SK-N-SH (cell line): ENCODE measurements at regions not wholly inside any gene's neighbourhood (a gene's known extent, or its start where the extent isn't known, plus 50 kb on each side); places are given as distances from the start of the nearest gene placed in this dataset.

Experiments used
- CTCF ChIA-PET: fragments of 300-600, 350-600 bp; formaldehyde crosslinking; extraction: SDS; loops from one replicate; lab custom pipeline; 2021; lab: Yijun Ruan, JAX
- POLR2A ChIA-PET: fragments of 350-600 bp; sonication (Branson Sonifier 250); formaldehyde crosslinking; extraction: SDS; loops from one replicate; lab custom pipeline; 2020; ENCODE audit warnings: antibody characterized with exemption, inconsistent platforms; lab: Yijun Ruan, JAX
- DNase-seq: peaks from one replicate; pipeline ENCODE4 v3.0.0; 2012
- H2AFZ ChIP-seq: fragments of 200-600 bp; sonication (generic); 2 replicates; pipeline ENCODE4 v1.8.1; 2016; ENCODE audit warnings: antibody characterized with exemption, mild to moderate bottlenecking, low read depth
- H3F3A ChIP-seq: fragments of 200-600 bp; sonication (generic); replicated peaks from 2 replicates; pipeline ENCODE3; 2016; ENCODE audit warnings: antibody characterized with exemption, mild to moderate bottlenecking; ENCODE audit not compliant: insufficient read depth
- H3K27ac ChIP-seq, 2 experiments: fragments of 200-500 bp in 1 of 2; fragments of 200-600 bp in 1 of 2; sonication (Bioruptor generic) in 1 of 2; sonication (generic), shearing (Covaris generic) in 1 of 2; 2 replicates each; pipeline versions ENCODE4 v1.5.1 to v1.6.1; 2014 to 2016; ENCODE audit warnings: low read depth in 2 of 2, inconsistent platforms in 1 of 2, low read length in 1 of 2, mild to moderate bottlenecking in 1 of 2, mixed read lengths in 1 of 2
- H3K27me3 ChIP-seq: fragments of 200-600 bp; sonication (generic), shearing (Covaris generic); 2 replicates; pipeline ENCODE4 v1.6.1; 2016; ENCODE audit warnings: mixed run types; ENCODE audit not compliant: insufficient read depth
- H3K36me3 ChIP-seq, 2 experiments: fragments of 200-500 bp in 1 of 2; fragments of 200-600 bp in 1 of 2; sonication (Bioruptor generic) in 1 of 2; sonication (generic) in 1 of 2; replicated peaks in 1 of 2; 2 replicates each; pipeline versions ENCODE3 to v1.5.1; 2014 to 2016; ENCODE audit warnings: low read length in 1 of 2, mild to moderate bottlenecking in 1 of 2; ENCODE audit not compliant: insufficient read depth in 2 of 2, control insufficient read depth in 1 of 2
- H3K4me1 ChIP-seq, 2 experiments: fragments of 200-500 bp in 1 of 2; fragments of 200-600 bp in 1 of 2; sonication (Bioruptor generic) in 1 of 2; sonication (generic), shearing (Covaris generic) in 1 of 2; 2 replicates each; pipeline versions ENCODE4 v1.5.1 to v1.6.1; 2014 to 2016; ENCODE audit warnings: low read depth in 1 of 2, low read length in 1 of 2, mixed run types in 1 of 2; ENCODE audit not compliant: insufficient read depth in 2 of 2, control insufficient read depth in 1 of 2
- H3K4me2 ChIP-seq: fragments of 200-600 bp; sonication (generic), shearing (Covaris generic); 2 replicates; pipeline ENCODE4 v1.6.1; 2017; ENCODE audit warnings: mixed run types
- H3K4me3 ChIP-seq, 2 experiments: fragments of 200-500 bp in 1 of 2; fragments of 200-600 bp in 1 of 2; sonication (Bioruptor generic) in 1 of 2; sonication (generic), shearing (Covaris generic) in 1 of 2; 2 replicates each; pipeline versions ENCODE4 v1.5.1 to v1.8.1; 2014 to 2016; ENCODE audit warnings: low read depth in 2 of 2, inconsistent platforms in 1 of 2, low read length in 1 of 2, mild to moderate bottlenecking in 1 of 2, mixed read lengths in 1 of 2, moderate library complexity in 1 of 2
- H3K79me2 ChIP-seq: fragments of 200-600 bp; sonication (generic); 2 replicates; pipeline ENCODE4 v1.8.1; 2017; ENCODE audit warnings: mild to moderate bottlenecking; ENCODE audit not compliant: insufficient read depth
- H3K9ac ChIP-seq: fragments of 200-600 bp; sonication (generic); 2 replicates; pipeline ENCODE4 v1.6.1; 2017; ENCODE audit warnings: mixed run types
- H3K9me2 ChIP-seq: fragments of 200-600 bp; sonication (generic); 2 replicates; pipeline ENCODE4 v1.6.1; 2017; ENCODE audit warnings: mixed run types
- H3K9me3 ChIP-seq: fragments of 200-600 bp; sonication (generic); 2 replicates; pipeline ENCODE4 v1.6.1; 2017; ENCODE audit warnings: mixed run types, mild to moderate bottlenecking, moderate library complexity
- H4K20me1 ChIP-seq: fragments of 200-600 bp; sonication (generic); 2 replicates; pipeline ENCODE4 v1.6.1; 2017; ENCODE audit warnings: mild to moderate bottlenecking, mixed run types; ENCODE audit not compliant: insufficient read depth
- CTCF ChIP-seq: fragments of 200-600 bp; sonication (generic); IDR thresholded peaks from 2 replicates; pipeline ENCODE4 v1.6.1; 2017; ENCODE audit warnings: antibody characterized with exemption, mild to moderate bottlenecking, moderate library complexity
- ELF1 ChIP-seq: IDR thresholded peaks from 2 replicates; pipeline ENCODE4 v1.4.0; 2012
- EP300 ChIP-seq, 2 experiments: IDR thresholded peaks; 2 replicates each; pipeline versions ENCODE4 v1.4.0 to v1.6.1; 2012; ENCODE audit warnings: borderline replicate concordance in 1 of 2, low read depth in 1 of 2, low read length in 1 of 2
- FOSL2 ChIP-seq: IDR thresholded peaks from 2 replicates; pipeline ENCODE4 v1.4.0; 2012; ENCODE audit warnings: low read depth, mild to moderate bottlenecking, moderate library complexity, borderline replicate concordance
- FOXJ3 ChIP-seq: sonication (generic); formaldehyde crosslinking; IDR thresholded peaks from 2 replicates; pipeline ENCODE4 v1.5.1; 2020; ENCODE audit warnings: mild to moderate bottlenecking, missing genetic modification reagents
- FOXM1 ChIP-seq: IDR thresholded peaks from 2 replicates; pipeline ENCODE4 v1.4.0; 2012; ENCODE audit warnings: low read depth, mild to moderate bottlenecking
- GATA2 ChIP-seq: sonication (generic); formaldehyde crosslinking; IDR thresholded peaks from 2 replicates; pipeline ENCODE4 v1.5.0; 2020; ENCODE audit warnings: mild to moderate bottlenecking, missing genetic modification reagents
- MEF2A ChIP-seq: IDR thresholded peaks from 2 replicates; pipeline ENCODE4 v1.4.0; 2012; ENCODE audit warnings: low read depth, borderline replicate concordance
- MXI1 ChIP-seq: IDR thresholded peaks from 2 replicates; pipeline ENCODE4 v1.6.1; 2012; ENCODE audit warnings: mild to moderate bottlenecking, low read depth, low read length, improper control_type of control experiment
- RAD21 ChIP-seq: IDR thresholded peaks from 2 replicates; pipeline ENCODE4 v1.6.1; 2012; ENCODE audit warnings: mild to moderate bottlenecking, low read length
- RCOR1 ChIP-seq: fragments of 150-350 bp; IDR thresholded peaks from 2 replicates; pipeline ENCODE4 v1.6.1; 2017; ENCODE audit warnings: antibody characterized with exemption, low read length
- RXRA ChIP-seq: IDR thresholded peaks from 2 replicates; pipeline ENCODE4 v1.4.0; 2012; ENCODE audit warnings: low read depth, mild to moderate bottlenecking, borderline replicate concordance
- SIN3A ChIP-seq: IDR thresholded peaks from 2 replicates; pipeline ENCODE4 v1.6.1; 2012; ENCODE audit warnings: low read depth, mild to moderate bottlenecking, low read length, moderate library complexity, borderline replicate concordance
- SMC3 ChIP-seq: IDR thresholded peaks from 2 replicates; pipeline ENCODE4 v1.6.1; 2012; ENCODE audit warnings: low read depth, low read length, improper control_type of control experiment
- USF1 ChIP-seq: IDR thresholded peaks from 2 replicates; pipeline ENCODE4 v1.4.0; 2012; ENCODE audit warnings: low read depth, borderline replicate concordance
- YY1 ChIP-seq: IDR thresholded peaks from 2 replicates; pipeline ENCODE4 v1.4.0; 2012; ENCODE audit warnings: low read depth, mild to moderate bottlenecking
- WGBS: methylation state at CpG from one replicate; pipeline ENCODE4 v1.1.6; 2017; ENCODE audit warnings: low lambda C conversion rate; 5-methylcytosine and 5-hydroxymethylcytosine counted together
- TF ChIP-seq, protein P1 (sequence below): IDR thresholded peaks from 2 replicates; pipeline ENCODE4 v1.4.0; 2012; ENCODE audit warnings: low read depth
- TF ChIP-seq, protein P2 (sequence below): IDR thresholded peaks from 2 replicates; pipeline ENCODE4; 2012

DNA sequence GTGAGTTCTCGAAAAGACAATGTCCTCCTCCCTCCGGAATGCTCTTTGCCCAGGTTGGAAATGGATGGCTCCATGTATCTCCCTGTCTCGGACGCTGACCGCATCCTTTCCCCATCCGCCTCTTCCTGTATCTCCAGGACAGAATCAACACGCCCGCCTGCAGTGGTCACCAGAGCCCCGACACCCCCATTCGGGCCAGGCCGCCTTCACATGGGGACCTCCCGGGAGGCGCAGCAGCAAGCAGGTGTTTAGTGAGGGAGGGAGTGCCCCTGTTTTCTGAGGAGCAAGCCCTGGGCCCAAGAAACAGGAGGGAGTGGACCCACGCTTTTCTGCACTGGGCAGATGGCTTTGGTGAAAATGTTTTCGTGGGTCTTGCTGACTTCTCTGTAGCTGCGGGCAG is 83.5 kb upstream of the TTC34 start (continued):
- TF ChIP-seq RXRA, result no peak

DNA sequence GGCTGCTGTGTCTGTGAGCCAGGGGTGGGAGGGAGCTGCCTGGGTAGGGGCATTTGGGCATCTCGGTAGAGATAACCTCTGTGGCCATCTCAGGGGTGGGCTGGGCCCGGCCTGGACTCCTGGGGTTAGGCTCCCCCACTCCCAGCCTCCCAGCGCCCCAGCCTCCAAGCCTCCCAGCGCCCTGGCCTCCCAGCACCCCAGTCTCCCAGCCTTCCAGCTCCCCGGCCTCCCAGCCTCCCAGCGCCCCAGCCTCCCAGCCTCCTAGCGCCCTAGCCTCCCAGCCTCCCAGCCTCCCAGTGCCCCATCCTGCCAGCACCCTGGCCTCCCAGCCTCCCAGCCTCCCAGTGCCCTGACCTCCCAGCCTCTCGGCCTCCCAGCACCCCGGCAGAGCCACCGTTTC is 85.1 kb upstream of the TTC34 start:
- H2AFZ ChIP-seq, result no peak overlapping the region
- H3K9me2 ChIP-seq, result no peaks in the 10 kb centered on the region
- H3F3A ChIP-seq, result no peaks in the 10 kb centered on the region
- H3K27ac ChIP-seq, result no peak overlapping the region
- no peaks in the 10 kb centered on the region for H3K9me3 ChIP-seq
- 32% methylated on average over 5 of the region's 10 CpGs for whole genome bisulfite sequencing
- no peaks in the 10 kb centered on the region for H3K36me3 ChIP-seq
- CTCF ChIA-PET, result no interaction called here
- no peak overlapping the region for H3K9ac ChIP-seq
- no peaks in the 10 kb centered on the region for H3K4me1 ChIP-seq
- TF ChIP-seq, protein P1, sequence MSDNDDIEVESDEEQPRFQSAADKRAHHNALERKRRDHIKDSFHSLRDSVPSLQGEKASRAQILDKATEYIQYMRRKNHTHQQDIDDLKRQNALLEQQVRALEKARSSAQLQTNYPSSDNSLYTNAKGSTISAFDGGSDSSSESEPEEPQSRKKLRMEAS, result no peak
- TF ChIP-seq FOXM1 (no peak), ELF1 (no peak), MEF2A (no peak), EP300 (IDR thresholded peaks at IDR 0.05; ENCODE audit: borderline replicate concordance in 1 of 2, low read depth in 1 of 2, low read length in 1 of 2) (no peak), RXRA (no peak), USF1 (no peak), SIN3A (no peak)
- TF ChIP-seq, protein P2, sequence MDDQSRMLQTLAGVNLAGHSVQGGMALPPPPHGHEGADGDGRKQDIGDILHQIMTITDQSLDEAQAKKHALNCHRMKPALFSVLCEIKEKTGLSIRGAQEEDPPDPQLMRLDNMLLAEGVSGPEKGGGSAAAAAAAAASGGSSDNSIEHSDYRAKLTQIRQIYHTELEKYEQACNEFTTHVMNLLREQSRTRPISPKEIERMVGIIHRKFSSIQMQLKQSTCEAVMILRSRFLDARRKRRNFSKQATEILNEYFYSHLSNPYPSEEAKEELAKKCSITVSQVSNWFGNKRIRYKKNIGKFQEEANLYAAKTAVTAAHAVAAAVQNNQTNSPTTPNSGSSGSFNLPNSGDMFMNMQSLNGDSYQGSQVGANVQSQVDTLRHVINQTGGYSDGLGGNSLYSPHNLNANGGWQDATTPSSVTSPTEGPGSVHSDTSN, result no peak
- POLR2A ChIA-PET, result no interaction called here
- H4K20me1 ChIP-seq, result no peaks in the 10 kb centered on the region
- H3K4me2 ChIP-seq, result no peak overlapping the region
- no peaks in the 10 kb centered on the region for H3K79me2 ChIP-seq
- no peaks in the 10 kb centered on the region for H3K27me3 ChIP-seq
- no peak for DNase-seq
- H3K4me3 ChIP-seq, result no peak overlapping the region

- no peaks in the 10 kb centered on the region for H4K20me1 ChIP-seq
- no peak for DNase-seq
- H3K27me3 ChIP-seq, result no peaks in the 10 kb centered on the region
- H3K9me3 ChIP-seq, result no peaks in the 10 kb centered on the region
- ChIA-PET POLR2A (no interaction called here), CTCF (no interaction called here)
- no peaks in the 10 kb centered on the region for H3K79me2 ChIP-seq
- no peaks in the 10 kb centered on the region for H3K36me3 ChIP-seq
- no peak overlapping the region for H3K4me2 ChIP-seq
- no peaks in the 10 kb centered on the region for H3K4me1 ChIP-seq
- H3K9ac ChIP-seq, result no peak overlapping the region
- no peaks in the 10 kb centered on the region for H3F3A ChIP-seq
- H2AFZ ChIP-seq, result no peak overlapping the region
- no peaks in the 10 kb centered on the region for H3K9me2 ChIP-seq
- no peak overlapping the region for H3K27ac ChIP-seq
- WGBS, result 25% methylated on average over 9 of the region's 28 CpGs
- no peak overlapping the region for H3K4me3 ChIP-seq
- no peak for TF ChIP-seq SMC3
- no peak for TF ChIP-seq FOXJ3 (CRISPR knock-in tag)
- no peak for TF ChIP-seq CTCF
- no peak for TF ChIP-seq RAD21
- TF ChIP-seq FOSL2, result no peak
- TF ChIP-seq MXI1, result no peak
- TF ChIP-seq RXRA, result no peak
- TF ChIP-seq, protein P1, result no peak
- no peak for TF ChIP-seq USF1
- no peak for TF ChIP-seq RCOR1
- no peak for TF ChIP-seq EP300 (IDR thresholded peaks at IDR 0.05; ENCODE audit: borderline replicate concordance in 1 of 2, low read depth in 1 of 2, low read length in 1 of 2)
- no peak for TF ChIP-seq FOXM1
- TF ChIP-seq GATA2 (CRISPR knock-in tag), result no peak
- TF ChIP-seq, protein P2, result no peak
- no peak for TF ChIP-seq SIN3A
- TF ChIP-seq YY1, result no peak
These were observed 86.7 kb upstream of the TTC34 start for GRCh38 chr1:2887941-2888855.
